ENCODE measurements at regions not wholly inside any gene's neighbourhood (a gene's known extent, or its start where the extent isn't known, plus 50 kb on each side); places are given as distances from the start of the nearest gene placed in this dataset.
"Not testable (repeated sequence)": the region's sequence is repeated elsewhere in the genome, so short reads cannot be mapped to it uniquely, and the experiment has no call there.

DNA sequence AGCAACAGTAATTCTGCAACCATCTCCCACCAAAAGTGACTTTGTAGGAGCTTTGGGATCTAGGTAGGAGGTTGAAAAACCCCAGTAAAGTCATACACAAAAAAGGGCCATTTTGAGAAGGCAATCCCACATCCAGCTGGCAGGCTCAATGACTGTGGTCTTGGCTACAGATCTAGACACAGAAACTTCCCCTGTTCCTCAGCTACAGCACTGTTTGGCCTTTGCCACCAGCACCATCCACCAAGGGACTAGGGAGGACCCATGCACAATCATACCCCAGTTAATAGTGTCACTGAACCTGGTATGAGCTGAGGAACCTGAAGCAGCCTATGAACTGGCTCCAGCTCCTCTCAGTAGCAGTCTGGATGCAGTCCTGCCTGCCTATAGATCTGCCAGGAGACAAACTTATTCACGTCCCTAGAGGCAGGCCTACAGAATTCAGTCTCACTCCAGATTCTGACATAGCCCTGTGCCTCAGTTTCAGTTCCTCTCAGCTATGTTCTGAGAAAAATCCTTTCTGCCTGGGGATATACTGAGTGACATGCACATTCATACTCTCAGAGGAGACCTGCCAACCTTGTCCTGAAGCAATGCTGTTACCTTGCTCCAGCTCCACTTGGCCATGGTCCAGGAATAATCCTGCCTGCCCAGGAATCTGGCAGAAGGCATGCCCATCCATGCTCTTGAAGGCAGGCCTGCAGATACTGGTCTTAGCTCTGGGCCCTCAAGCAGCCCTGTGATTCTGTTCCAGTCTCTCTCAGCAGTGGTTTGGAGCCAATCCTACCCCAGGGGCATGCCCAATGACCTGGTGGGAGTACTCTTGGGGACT lies 2048.3 kb upstream of the PCDH20 start:
- no peak for DNase-seq

DNA sequence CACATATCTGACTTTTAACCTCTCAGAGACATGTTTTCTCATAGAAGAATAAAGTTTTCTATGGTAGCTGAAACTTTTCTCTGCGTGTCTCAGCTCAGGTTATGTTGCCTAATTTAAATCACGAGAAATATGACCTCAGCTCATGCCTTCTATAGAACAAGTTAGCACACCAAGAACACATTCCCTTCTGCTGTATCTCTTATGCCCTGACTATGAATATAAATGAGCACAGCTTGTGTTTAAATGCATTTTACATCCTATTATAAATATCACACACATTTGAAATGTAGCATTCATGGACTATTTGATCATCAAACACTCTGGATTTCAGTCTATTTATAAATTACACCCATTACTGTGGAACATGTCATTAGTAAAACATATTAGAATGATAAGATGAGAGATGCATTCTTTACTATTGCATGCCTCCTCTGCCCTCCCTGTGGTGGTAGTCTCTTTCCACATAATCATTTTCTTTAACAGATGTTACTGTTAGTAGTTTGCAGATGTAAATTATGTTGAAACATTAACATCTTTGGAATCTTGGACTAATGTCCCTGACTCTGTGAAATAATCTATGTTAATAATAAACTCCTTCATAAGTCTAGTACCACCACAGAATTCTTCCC lies 2044.9 kb upstream of the PCDH20 start:
- no peak for DNase-seq

DNA sequence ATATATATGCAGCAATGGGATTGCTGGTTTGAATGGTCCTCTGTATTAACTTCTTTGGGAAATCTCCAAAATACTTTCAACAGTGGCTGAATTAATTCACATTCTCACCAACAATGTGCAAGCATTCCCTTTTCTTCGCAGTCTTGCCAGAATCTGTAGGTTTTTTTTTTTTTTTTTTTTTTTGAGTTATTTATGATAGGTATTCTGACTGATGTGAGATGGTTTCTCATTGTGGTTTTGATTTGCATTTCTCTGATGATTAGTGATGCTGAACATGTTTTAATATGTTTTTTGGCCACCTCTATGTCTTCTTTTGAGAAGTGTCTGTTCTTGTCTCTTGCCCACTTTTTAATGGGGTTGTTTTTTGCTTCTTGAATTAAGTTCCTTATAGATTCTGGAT lies 2041.5 kb upstream of the PCDH20 start:
- no peak for DNase-seq

DNA sequence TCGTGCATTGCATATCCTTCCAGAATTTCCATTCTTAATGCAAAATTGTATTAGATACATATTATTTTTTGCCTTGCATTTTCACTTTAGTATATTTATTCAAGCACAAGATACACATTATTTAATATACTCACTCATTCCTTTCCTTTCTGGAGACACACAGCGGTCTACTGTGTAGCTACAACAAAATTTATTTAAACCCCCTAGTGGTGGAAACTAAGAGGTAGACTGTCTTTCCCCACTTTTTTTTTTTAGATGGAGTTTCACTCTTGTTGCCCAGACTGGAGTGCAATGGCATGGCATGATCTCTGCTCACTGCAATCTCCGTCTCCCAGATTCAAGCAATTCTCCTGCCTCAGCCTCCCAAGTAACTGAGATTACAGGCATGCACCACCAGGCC lies 2040.3 kb upstream of the PCDH20 start:
- DNase-seq = no peak

DNA sequence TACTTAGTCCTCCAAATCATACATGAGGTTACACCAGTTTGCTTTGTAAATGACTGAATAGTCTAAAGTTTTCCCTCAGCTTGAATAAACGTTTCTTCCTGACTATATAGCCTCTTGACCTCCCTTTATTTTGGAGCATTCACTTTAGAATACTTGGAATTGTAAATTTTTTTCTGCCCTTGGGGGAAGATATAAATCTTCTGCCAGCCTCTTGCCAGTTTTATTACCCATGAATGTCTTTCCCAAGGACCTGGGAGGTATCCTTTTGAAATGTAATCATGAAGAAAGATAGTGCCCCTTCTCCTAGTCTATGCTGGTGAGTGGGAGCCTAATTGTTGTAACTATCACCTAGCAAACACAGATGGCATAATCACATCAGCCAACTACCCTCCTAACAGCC lies 2033.9 kb upstream of the PCDH20 start:
- no peak for DNase-seq

DNA sequence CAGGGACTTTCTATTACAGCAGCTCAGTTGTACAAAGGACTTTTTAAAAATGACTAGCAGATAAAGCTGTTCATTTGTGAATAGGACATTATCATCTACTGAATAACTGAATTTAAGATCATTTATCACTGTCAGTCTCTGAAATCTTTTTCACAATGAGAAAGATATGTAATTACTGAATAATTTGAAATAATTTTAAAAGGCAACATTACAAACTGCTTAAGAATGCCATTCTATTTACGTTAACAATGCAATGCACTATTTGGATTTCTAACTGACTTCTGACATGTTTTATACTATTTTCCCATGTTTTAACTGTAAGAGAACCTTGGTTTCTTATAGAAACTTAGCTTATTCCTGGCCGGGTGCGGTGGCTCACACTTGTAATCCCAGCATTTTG lies 2033.0 kb upstream of the PCDH20 start:
- no peak for DNase-seq

DNA sequence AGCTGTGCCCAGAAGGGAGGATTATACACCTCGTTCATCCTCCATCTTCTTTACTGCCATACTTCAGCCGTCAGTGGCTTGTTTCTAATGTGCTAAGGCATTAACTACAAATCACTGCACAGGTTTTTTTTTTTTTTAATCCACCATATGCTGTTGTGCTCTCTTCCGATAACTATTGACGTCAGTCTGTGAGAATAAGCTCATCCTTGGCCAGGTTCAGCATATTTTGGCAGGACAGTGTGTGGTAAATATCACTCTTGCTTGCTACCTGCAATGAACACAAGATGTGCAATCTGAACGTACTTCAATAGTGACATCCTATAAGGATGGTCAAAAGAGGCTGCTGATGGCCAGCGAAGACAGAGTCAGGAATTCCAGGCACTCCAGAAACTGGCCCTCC lies 2030.7 kb upstream of the PCDH20 start:
- DNase-seq = no peak

DNA sequence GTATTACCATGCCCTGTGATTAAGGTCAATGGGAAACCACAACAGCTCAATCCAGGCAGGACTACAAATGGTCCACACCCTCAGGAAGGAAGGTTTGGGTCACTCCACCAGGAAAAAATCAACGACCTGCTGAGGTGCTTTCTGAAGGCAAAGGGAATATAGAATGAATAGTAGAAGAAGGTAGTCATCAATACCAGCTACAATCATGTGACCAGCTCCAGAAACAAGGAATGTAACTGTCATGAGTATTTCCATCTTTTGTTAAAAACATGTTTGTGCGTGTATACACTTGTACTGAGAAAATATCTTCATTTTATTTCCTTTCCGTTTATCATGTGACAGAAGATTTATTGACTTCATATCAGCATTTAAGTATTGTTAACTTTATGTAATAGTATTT lies 2028.6 kb upstream of the PCDH20 start:
- not testable (repeated sequence) for DNase-seq

DNA sequence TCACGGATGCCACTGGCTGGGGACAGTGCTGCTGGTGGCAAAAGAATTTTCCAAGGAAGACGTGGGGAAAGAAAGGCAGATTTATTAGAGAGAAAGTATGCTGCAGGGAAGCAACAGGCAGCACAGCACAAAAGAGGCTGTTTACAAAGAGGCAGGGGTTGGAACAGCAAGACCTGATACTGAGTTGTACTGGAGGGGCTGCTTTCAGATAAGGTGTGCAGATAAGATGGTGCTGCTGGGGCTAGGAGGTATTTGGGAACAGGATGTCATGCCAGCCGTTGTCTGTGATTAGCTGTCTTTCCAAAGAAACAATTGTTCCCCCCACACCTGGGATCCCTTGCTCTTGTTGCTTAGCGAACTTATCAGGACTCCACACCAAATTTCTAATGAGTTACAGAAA lies 2023.3 kb upstream of the PCDH20 start:
- no peak for DNase-seq

DNA sequence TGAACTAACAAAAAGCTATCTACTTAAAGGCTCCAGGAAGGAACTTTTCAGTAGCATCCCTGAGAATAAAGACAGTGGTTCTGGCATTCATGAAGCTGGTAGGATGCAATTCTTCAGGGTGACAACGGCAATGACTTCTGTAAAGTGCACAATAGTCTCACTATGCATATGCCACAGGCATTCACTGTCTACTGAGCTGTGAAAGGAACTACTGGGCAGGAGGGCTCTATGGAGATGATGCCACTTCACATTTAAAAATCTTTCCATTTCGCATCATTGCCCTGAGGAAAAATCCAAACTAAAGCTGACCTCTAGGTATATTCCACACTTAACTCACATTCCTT lies 2020.6 kb upstream of the PCDH20 start:
- no peak for DNase-seq

DNA sequence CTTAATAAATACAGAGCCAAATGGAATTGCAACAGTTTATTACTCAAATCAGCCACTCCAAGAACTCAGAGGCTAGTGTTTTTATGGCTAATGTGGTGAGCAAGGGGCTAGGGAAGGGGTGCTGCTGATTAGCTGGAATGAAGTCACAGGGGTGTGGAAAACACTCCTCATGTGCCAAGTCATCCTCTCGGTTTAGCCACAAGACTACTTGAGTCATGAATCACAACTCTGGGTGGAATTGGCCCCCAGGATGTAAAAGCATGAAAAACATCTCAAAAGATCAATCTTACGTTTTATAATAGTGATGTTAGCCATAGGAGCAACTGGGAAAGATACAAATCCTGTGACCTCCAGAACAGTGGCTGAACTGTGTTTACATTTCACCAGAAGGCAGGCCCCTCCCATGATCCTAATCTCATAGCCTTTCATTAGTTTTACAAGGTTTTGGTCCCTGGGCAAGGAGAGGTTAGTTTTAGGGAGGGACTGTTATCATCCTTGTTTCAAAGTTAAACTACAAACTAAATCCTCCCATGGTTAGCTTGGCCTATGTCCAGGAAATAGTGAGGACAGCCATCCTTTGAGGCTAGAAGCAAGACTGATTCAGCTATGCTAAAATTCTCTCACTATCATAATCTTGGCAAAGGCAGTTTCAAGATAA lies 2020.1 kb upstream of the PCDH20 start:
- DNase-seq = no peak

DNA sequence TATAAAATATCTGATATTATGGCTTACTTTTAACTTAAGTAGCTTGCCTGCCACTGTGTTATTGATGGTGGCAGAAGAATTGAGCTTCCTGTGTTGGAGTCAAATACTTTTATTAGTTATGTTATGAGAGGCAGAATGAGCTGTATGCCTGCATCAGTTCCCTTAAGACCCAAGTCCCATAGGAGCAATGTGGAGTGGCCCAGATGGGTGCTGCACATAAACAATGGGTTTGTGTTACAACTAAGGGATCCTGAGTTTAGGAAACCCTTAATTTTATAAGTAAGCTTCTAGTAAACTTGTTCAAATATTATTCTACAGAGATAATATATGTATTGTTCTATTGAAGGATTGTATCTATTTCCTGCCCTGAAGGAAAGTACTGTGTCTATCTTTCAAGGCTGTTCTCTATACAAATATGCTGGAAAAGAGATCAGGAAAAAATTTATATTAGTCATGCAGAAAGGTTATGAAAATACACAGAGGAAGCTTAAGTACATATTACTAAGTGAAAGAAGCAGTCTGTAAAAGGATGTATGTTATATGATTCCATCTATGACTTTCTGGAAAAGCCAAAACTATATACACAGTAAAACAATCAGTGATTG lies 2018.0 kb upstream of the PCDH20 start:
- DNase-seq = no peak

DNA sequence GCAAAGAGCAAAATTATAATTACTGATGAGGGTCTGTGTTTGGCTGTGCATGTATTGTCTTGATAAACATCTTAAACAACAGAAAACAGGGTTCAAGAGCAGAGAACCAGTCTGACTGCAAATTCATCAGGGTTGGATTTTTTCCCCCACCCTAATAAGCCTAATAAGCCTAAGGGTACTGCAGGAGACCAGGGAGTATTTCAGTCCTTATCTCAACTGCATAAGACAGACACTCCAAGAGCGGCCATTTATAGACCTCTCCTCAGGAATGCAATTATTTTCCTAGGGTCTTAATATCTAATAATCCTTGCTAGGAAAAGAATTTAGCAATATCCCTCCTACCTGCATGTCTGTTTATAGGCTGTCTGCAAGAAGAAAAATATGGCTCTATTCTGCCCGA lies 2011.5 kb upstream of the PCDH20 start:
- DNase-seq = no peak

DNA sequence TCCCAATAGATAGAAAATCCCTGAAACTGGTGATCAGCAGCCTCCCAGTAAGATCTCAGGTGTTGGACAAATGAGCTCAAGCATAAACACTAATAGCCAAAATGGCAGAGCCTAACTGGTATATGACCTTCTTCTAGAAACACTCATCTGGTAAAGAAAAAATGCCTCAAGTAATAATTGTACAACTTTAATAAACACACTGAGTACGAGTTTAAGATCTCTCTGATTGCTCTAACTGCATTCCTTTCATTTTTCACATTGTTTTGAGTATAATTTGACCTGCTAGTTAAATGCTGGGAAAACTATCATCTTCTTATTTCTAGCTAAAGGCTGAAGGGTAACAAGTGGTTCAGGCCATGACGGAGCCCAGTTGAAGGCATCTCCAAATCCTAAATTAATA lies 2009.5 kb upstream of the PCDH20 start:
- no peak for DNase-seq

DNA sequence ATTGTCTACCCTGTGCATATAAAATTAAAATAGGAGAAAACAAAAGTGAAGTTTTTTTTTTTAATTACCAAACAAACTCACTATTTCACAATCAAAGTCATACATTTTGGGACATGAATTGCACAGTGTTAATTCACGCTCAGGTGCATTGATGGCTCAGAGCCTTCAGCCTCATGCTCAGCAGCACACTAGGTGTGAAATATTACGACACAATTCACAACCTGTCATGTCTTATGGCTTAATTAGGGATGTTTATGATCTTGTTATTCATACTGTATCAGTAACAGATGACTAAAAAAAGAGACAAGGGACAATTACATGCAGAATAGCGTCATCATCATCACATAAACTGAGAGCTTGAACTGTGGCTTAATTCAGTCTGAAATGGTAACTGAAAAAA lies 2005.5 kb upstream of the PCDH20 start:
- no peak for DNase-seq

DNA sequence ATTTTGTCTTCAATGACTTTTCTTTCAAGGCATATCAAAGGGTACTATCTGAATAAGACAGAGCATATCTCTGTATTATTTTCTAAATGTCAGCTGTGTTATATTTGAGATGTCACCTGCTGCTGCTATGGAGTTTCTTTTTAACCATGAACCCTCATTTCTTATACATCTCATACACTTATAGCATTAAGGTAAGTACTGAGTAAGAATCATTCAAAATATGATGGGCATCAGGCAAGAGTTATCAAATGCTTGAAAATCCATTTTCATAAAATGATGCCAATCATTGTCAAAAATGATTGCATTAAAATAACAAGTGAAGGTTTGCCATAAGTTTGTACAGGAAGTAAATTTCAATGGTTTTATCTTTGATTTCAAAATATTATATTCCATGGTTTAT lies 2005.0 kb upstream of the PCDH20 start:
- no peak for DNase-seq

DNA sequence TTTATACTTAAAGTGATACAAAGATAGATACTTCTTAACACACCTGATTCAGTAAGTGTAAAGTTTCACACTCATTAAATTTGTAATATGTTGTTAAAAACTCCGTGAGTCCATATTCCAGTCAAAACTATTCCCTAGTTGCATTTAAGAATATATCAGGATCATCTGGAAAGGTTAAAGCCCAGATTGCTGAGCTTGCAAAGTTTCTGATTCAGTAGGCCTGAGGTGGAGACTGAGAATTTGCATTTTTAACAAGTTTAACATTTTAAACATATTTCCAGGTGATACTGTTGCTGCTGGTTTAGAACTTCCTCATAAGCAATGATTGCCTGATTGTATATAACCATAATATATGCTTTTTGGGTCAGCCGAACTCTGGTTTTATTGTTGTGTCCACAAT lies 1998.6 kb upstream of the PCDH20 start:
- DNase-seq = no peak

DNA sequence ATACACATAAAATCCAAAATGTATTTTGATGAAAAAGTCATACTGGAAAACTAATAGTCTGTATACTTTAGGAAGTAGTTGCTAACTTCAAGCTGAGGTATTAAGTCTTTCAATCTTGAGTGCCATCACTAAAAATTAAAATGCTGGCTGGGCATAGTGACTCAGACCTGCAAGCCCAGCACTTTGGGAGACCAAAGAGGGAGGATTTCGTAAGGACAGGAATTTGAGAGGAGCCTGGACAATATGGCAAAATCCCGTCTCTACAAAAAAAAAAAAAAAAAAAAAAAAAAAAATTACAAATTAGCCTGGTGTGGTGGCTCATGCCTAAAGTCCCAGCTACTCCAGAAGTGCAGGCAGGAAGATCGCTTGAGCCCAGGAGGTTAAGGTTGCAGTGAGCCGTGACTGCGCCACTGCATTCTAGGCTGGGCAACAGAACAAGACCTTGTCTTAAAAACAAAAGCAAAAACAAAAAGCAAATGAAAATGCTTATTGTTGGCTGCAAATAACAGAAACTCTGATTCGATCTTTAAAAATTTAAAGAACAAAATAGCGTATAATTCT lies 1994.2 kb upstream of the PCDH20 start:
- DNase-seq = no peak

DNA sequence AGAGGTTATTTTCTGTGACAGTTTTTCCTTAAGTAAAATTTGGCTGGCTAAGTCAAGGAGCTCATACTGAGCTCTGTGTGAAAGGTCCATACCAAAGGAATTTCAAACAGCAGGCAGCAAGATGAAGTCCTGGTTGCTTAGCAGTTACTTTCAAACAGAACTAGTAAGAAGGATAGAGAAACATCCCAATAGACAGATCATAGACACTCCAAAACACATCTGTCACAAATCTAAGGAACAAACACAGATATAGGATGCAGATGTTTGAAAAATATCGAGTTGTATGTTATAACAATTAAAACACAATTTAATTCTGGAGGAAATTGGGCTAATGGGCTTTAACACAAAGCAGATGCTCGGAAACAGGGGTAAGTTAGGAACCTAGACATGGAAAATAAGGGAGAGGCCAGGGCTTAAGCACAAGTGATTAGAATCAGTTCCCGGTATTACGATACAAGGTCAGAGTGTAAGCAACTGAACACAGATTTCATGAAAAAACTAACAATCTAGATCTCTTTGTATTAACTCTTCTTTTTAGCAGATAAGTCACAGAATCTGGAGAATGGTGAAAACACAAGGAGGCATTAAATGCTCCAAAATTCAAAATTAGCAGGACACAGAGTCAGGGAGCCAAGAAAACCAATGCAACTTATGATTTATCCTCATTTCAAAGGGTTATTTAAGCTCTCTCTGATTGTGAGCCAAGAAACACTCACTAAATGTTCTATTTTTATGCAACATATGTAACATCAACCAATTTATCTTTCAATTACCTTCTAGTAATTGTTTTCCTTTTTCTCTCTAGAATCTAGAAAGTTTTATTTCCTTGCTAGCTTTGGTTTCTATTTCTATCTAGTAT lies 1992.9 kb upstream of the PCDH20 start:
- DNase-seq = no peak

DNA sequence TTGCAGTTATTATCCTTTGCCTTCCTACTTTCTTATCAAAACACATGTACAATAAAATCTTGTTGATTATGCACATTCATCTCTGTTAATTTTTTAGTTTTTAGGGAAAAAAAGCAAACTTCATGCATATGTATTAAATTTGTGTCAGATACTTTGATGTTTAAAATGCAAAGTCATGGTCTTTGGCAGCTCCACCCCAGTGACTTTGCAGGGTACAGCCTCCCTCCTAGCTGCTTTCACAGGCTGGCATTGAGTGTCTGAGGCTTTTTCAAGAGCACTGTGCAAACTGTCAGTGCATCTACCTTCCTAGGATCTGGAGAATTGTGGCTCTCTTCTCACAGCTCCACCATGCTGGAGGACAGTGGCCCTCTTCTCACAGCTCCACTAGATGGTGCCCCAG lies 1988.1 kb upstream of the PCDH20 start:
- DNase-seq = no peak

DNA sequence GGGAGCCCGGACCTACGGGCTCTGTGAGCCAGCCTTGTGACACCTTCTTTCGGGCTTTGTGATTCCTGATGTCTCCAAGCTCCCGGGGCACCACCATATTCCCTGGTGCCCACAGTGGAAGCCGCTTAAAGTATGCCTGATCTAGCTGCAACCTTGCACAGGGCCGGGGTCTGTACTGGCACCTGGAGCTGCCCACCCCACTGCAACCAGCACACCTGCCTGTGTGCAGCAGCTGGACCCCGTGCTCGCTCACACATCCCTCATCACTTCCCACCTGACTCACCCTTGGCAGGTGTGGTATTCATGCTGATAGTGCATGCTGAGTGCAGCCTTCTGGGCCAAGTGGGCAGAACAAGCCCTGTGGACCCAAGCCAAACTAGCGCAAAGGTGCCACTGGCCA lies 1981.1 kb upstream of the PCDH20 start:
- no peak for DNase-seq

DNA sequence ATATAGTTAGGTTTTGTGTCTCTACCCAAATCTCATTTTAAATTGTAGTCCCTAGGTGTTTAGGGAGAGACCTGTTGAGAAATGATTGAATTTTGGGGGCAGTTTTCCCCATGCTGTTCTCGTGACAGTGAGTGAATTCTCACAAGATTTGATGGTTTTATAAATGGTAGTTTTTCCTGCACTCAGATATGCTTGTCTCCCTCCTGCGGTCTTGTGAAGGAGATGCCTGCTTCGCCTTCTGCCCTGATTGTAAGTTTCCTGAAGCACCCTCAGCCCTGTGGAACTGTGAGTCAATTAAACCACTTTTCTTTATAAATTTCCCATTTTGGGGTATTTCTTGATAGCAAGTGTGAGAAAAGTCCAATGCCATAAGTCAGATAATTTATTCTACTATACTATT lies 1977.5 kb upstream of the PCDH20 start:
- no peak for DNase-seq

All from right kidney (tissue), 1 donor.